Esophagus muscularis mucosa (tissue), 4 donors: ENCODE measurements at regions not wholly inside any gene's neighbourhood (a gene's known extent, or its start where the extent isn't known, plus 50 kb on each side); places are given as distances from the start of the nearest gene placed in this dataset.

ENCODE experiments used
- EP300 ChIP-seq: sonication (generic); formaldehyde crosslinking; IDR thresholded peaks from one replicate; pipeline ENCODE4 v1.6.1; 2017; ENCODE audit warnings: antibody characterized with exemption
- POLR2A ChIP-seq: fragments of 450-650 bp; IDR thresholded peaks from one replicate; pipeline ENCODE4 v1.6.1; 2017; ENCODE audit warnings: antibody characterized with exemption, moderate library complexity, mild to moderate bottlenecking, low read depth
- POLR2AphosphoS5 ChIP-seq, 2 donors: sonication (generic); formaldehyde crosslinking; IDR thresholded peaks; one replicate each; pipeline ENCODE4 v1.6.1; 2017; ENCODE audit warnings: antibody characterized with exemption in 2 of 2
- TF ChIP-seq, protein P1 (sequence below), 3 experiments: fragments of 200-600 bp in 2 of 3; fragments of 450-650 bp in 1 of 3; sonication (generic) in 2 of 3; IDR thresholded peaks; one replicate each; pipeline ENCODE4 v1.5.1; 2017 to 2019; ENCODE audit warnings: antibody characterized with exemption in 3 of 3, mild to moderate bottlenecking in 2 of 3, moderate library complexity in 1 of 3

- TF ChIP-seq, protein P1, sequence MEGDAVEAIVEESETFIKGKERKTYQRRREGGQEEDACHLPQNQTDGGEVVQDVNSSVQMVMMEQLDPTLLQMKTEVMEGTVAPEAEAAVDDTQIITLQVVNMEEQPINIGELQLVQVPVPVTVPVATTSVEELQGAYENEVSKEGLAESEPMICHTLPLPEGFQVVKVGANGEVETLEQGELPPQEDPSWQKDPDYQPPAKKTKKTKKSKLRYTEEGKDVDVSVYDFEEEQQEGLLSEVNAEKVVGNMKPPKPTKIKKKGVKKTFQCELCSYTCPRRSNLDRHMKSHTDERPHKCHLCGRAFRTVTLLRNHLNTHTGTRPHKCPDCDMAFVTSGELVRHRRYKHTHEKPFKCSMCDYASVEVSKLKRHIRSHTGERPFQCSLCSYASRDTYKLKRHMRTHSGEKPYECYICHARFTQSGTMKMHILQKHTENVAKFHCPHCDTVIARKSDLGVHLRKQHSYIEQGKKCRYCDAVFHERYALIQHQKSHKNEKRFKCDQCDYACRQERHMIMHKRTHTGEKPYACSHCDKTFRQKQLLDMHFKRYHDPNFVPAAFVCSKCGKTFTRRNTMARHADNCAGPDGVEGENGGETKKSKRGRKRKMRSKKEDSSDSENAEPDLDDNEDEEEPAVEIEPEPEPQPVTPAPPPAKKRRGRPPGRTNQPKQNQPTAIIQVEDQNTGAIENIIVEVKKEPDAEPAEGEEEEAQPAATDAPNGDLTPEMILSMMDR (IDR thresholded peaks at IDR 0.05): no peak
- no peak for TF ChIP-seq POLR2A
- no peak for TF ChIP-seq EP300
- no peak for TF ChIP-seq POLR2AphosphoS5 (IDR thresholded peaks at IDR 0.05)
Measured at GRCh38 chr20:40189621-40190020, 499.4 kb downstream of the MAFB start.
